OCI-LY1 (cell line): ENCODE measurements at regions not wholly inside any gene's neighbourhood (a gene's known extent, or its start where the extent isn't known, plus 50 kb on each side); places are given as distances from the start of the nearest gene placed in this dataset.

Experiments used
- H2AFZ ChIP-seq: fragments of 200-600 bp; sonication (generic), shearing (Covaris generic); 2 replicates; pipeline ENCODE4 v1.6.0; 2014; ENCODE audit warnings: antibody characterized with exemption, mild to moderate bottlenecking, low read length
- H3F3A ChIP-seq: fragments of 200-600 bp; sonication (generic), shearing (Covaris generic); 2 replicates; pipeline ENCODE4 v1.6.0; 2014; ENCODE audit warnings: mild to moderate bottlenecking, antibody characterized with exemption, low read length, moderate library complexity; ENCODE audit not compliant: insufficient read depth
- H3K27ac ChIP-seq: fragments of 200-600 bp; sonication (generic); 2 replicates; pipeline ENCODE4 v1.5.1; 2014; ENCODE audit warnings: low read length, mixed run types, mild to moderate bottlenecking, low read depth; ENCODE audit not compliant: poor library complexity, severe bottlenecking
- H3K27me3 ChIP-seq: fragments of 200-600 bp; sonication (generic); 2 replicates; pipeline ENCODE4 v1.6.0; 2014; ENCODE audit warnings: antibody characterized with exemption, mild to moderate bottlenecking, low read length, moderate library complexity; ENCODE audit not compliant: insufficient read depth
- H3K36me3 ChIP-seq: fragments of 200-600 bp; sonication (generic); 2 replicates; pipeline ENCODE4 v1.6.1; 2014; ENCODE audit warnings: mild to moderate bottlenecking, antibody characterized with exemption, low read length, moderate library complexity, mixed read lengths; ENCODE audit not compliant: insufficient read depth
- H3K4me1 ChIP-seq: fragments of 200-600 bp; sonication (generic); 2 replicates; pipeline ENCODE4 v1.5.1; 2014; ENCODE audit warnings: mild to moderate bottlenecking, low read length, moderate library complexity; ENCODE audit not compliant: insufficient read depth, severe bottlenecking
- H3K4me2 ChIP-seq: fragments of 200-600 bp; sonication (generic), shearing (Covaris generic); 2 replicates; pipeline ENCODE4 v1.6.1; 2014; ENCODE audit warnings: low read length
- H3K4me3 ChIP-seq: fragments of 200-600 bp; sonication (generic); 2 replicates; pipeline ENCODE4 v1.5.1; 2014; ENCODE audit warnings: low read length, low read depth, mild to moderate bottlenecking, mixed read lengths; ENCODE audit not compliant: poor library complexity, severe bottlenecking
- H3K79me2 ChIP-seq: fragments of 200-600 bp; shearing (Covaris generic); 2 replicates; pipeline ENCODE4 v1.6.1; 2016; ENCODE audit warnings: mixed run types, low read length, mixed read lengths; ENCODE audit not compliant: insufficient read depth
- H3K9ac ChIP-seq: fragments of 200-600 bp; sonication (generic), shearing (Covaris generic); 2 replicates; pipeline ENCODE4 v1.6.1; 2014; ENCODE audit warnings: mild to moderate bottlenecking, low read length, mixed read lengths
- H3K9me2 ChIP-seq: fragments of 200-600 bp; sonication (generic), shearing (Covaris generic); 2 replicates; pipeline ENCODE4 v1.6.1; 2014; ENCODE audit warnings: low read depth, mild to moderate bottlenecking, low read length, mixed read lengths
- H3K9me3 ChIP-seq: fragments of 200-600 bp; shearing (Covaris generic); 2 replicates; pipeline ENCODE4 v1.6.1; 2014; ENCODE audit warnings: low read length, mixed read lengths
- H4K20me1 ChIP-seq: fragments of 200-600 bp; sonication (generic), shearing (Covaris generic); 2 replicates; pipeline ENCODE4 v1.6.0; 2016; ENCODE audit warnings: mild to moderate bottlenecking, low read length; ENCODE audit not compliant: insufficient read depth
- EZH2 ChIP-seq: fragments of 200-600 bp; sonication (generic), shearing (Covaris generic); IDR thresholded peaks from 2 replicates; pipeline ENCODE4 v1.8.0; 2017; ENCODE audit warnings: borderline replicate concordance, mixed run types, mild to moderate bottlenecking, antibody characterized with exemption, low read length, moderate library complexity, mixed read lengths
- TF ChIP-seq, protein P1 (sequence below): fragments of 200-600 bp; sonication (generic), shearing (Covaris generic); IDR thresholded peaks from 2 replicates; pipeline ENCODE4 v1.5.1; 2017; ENCODE audit warnings: mild to moderate bottlenecking, antibody characterized with exemption, low read length, moderate library complexity, mixed read lengths

DNA sequence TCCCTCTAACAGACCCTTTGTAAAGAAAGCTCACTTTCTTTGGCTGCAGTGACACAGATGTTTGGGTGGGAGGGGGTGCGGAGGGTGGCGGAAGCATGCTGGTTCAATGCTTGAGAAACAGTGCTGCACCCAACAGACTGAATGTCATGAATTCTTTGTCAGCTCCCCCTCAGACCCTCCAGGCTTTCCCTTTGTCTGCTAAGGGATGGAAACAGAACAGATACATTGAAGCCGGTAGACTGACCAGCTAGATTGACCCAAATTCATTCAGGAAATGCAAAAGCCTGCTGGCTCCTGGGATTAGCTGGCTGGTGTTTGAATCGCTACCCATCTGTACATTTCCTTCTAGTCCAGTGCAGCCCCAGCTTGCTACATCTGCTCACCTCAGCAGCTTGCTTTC lies 90.8 kb upstream of the PAK3 start:
- H2AFZ ChIP-seq = no peak overlapping the region
- H3K9ac ChIP-seq = no peak overlapping the region
- no peak for TF ChIP-seq EZH2
- TF ChIP-seq, protein P1, sequence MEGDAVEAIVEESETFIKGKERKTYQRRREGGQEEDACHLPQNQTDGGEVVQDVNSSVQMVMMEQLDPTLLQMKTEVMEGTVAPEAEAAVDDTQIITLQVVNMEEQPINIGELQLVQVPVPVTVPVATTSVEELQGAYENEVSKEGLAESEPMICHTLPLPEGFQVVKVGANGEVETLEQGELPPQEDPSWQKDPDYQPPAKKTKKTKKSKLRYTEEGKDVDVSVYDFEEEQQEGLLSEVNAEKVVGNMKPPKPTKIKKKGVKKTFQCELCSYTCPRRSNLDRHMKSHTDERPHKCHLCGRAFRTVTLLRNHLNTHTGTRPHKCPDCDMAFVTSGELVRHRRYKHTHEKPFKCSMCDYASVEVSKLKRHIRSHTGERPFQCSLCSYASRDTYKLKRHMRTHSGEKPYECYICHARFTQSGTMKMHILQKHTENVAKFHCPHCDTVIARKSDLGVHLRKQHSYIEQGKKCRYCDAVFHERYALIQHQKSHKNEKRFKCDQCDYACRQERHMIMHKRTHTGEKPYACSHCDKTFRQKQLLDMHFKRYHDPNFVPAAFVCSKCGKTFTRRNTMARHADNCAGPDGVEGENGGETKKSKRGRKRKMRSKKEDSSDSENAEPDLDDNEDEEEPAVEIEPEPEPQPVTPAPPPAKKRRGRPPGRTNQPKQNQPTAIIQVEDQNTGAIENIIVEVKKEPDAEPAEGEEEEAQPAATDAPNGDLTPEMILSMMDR = no peak
- no peaks in the 10 kb centered on the region for H3K27me3 ChIP-seq
- H3K9me3 ChIP-seq = no peaks in the 10 kb centered on the region
- no peaks in the 10 kb centered on the region for H3K79me2 ChIP-seq
- no peak overlapping the region for H3K27ac ChIP-seq
- no peaks in the 10 kb centered on the region for H4K20me1 ChIP-seq
- no peaks in the 10 kb centered on the region for H3K9me2 ChIP-seq
- no peaks in the 10 kb centered on the region for H3F3A ChIP-seq
- H3K4me3 ChIP-seq = no peak overlapping the region
- H3K36me3 ChIP-seq = no peaks in the 10 kb centered on the region
- no peak overlapping the region for H3K4me2 ChIP-seq
- no peaks in the 10 kb centered on the region for H3K4me1 ChIP-seq

DNA sequence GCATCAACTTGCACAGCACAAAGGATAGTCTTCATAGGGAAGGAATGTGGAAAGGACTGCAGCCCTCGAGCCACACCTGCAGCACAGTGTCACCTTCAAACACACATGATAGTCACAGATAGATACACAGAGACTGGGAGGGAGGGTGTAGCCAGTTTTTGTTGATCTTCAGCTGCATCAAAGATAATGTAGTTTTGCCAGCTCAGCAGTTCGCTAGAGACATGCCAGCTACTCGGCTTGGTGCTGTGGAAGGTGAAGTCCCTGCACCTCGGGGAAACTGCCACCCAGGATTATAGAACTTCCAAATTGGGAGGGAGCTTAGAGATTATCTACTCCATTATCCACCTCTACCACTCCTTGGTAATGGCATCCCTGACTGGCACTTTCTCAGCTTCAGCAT lies 92.9 kb upstream of the PAK3 start:
- Histone ChIP-seq H3K27ac (no peak overlapping the region), H2AFZ (no peak overlapping the region), H3K4me3 (no peak overlapping the region), H3K79me2 (no peaks in the 10 kb centered on the region), H3F3A (no peaks in the 10 kb centered on the region), H4K20me1 (no peaks in the 10 kb centered on the region), H3K9me3 (no peaks in the 10 kb centered on the region), H3K27me3 (no peaks in the 10 kb centered on the region), H3K4me1 (no peaks in the 10 kb centered on the region), H3K36me3 (no peaks in the 10 kb centered on the region), H3K9me2 (no peaks in the 10 kb centered on the region), H3K9ac (no peak overlapping the region), H3K4me2 (no peak overlapping the region)
- TF ChIP-seq, protein P1 = no peak
- TF ChIP-seq EZH2 = no peak

DNA sequence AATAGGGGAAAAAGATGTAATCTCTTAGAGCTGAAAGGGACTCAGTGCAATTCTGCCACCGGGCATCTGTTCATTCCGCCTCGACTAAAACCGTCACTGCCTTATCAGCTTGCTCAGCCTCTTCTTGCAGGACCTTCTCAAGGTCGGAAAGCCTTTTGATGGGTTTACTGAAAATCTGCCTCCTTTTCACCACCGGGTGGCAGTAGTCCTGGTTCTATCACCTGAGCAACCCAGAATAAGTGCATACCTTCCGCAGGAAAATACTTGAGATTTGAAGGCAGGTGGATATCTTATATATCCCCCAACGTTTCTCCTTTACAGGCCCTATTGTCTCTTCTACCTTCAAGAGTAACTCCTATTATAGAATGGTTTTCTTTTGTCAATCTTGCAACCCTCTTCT lies 103.4 kb upstream of the PAK3 start:
- TF ChIP-seq EZH2 = no peak
- TF ChIP-seq, protein P1 = peak; percentile 38; the same call in 1 of the 2 replicates
- H3K4me2 ChIP-seq = no peak overlapping the region

More for the DNA sequence above, 103.4 kb upstream of the PAK3 start:
- Histone ChIP-seq H3K9me2 (no peaks in the 10 kb centered on the region), H3K27me3 (no peaks in the 10 kb centered on the region), H3K27ac (no peak overlapping the region), H4K20me1 (no peaks in the 10 kb centered on the region), H3K79me2 (no peaks in the 10 kb centered on the region), H3K4me3 (no peak overlapping the region), H3K4me1 (no peaks in the 10 kb centered on the region), H3K9me3 (no peaks in the 10 kb centered on the region), H3K9ac (no peak overlapping the region), H3F3A (no peaks in the 10 kb centered on the region), H2AFZ (no peak overlapping the region), H3K36me3 (no peaks in the 10 kb centered on the region)
